ENCODE measurements at regions not wholly inside any gene's neighbourhood (a gene's known extent, or its start where the extent isn't known, plus 50 kb on each side); places are given as distances from the start of the nearest gene placed in this dataset.
A peak's percentile ranks its signal among the peaks of the same experiment; 100 is the strongest.

DNA sequence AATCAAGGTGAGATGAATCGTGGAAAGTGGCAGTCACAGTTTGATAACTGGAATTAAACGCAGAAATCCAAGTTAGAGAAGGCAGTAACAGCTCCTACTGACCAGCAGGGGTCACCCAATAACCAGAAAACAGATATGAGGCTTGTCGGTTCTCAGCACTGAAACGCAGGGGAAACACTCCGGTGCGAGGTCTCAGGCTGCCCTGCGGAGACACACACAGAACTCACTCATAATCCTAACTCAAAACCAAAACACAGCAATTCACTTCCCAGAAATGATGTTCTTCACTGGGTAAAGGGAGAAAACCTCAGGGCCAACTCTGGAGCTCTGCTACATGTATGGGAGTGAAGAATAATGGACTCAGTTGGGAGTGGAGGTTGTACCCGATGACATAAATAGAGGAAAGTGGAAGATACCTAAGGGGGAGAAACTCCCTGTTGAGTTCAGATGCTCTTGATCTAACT lies 384.4 kb downstream of the RAPGEF2 start:
- no peak for TF ChIP-seq EZH2phosphoT487 (IDR thresholded peaks at IDR 0.05; ENCODE audit: low read length)
- peak; percentile 85 for TF ChIP-seq CTCF (IDR thresholded peaks at IDR 0.05; ENCODE audit: low read length)
- H3K4me2 ChIP-seq (ENCODE audit: low read depth, low read length), result peak overlapping the region; percentile 50; the same call in 1 of the 2 replicates
- no peaks in the 10 kb centered on the region for H3K27me3 ChIP-seq (replicated peaks; ENCODE audit: insufficient read depth, low read length)
- no peaks in the 10 kb centered on the region for H3K4me1 ChIP-seq (ENCODE audit: low read length)
- DNase-seq, result peak; percentile 68
- no peaks in the 10 kb centered on the region for H3F3A ChIP-seq (ENCODE audit: insufficient read depth, low read length)
- H3K9me2 ChIP-seq (replicated peaks; ENCODE audit: insufficient read depth, low read length), result no peaks in the 10 kb centered on the region
- H4K20me1 ChIP-seq (ENCODE audit: insufficient read depth, low read length), result no peaks in the 10 kb centered on the region
- H3K36me3 ChIP-seq (replicated peaks; ENCODE audit: insufficient read depth, low read length), result no peaks in the 10 kb centered on the region
- peak overlapping the region; percentile 14; the same call in 1 of the 2 replicates for H3K4me3 ChIP-seq (ENCODE audit: low read length)
- H3K27ac ChIP-seq (ENCODE audit: low read length), result no peak overlapping the region
- H3K9me3 ChIP-seq (replicated peaks; ENCODE audit: insufficient read depth, low read length), result no peaks in the 10 kb centered on the region
- H2AFZ ChIP-seq (ENCODE audit: low read length), result peak overlapping the region; percentile 50
- no peaks in the 10 kb centered on the region for H3K79me2 ChIP-seq (ENCODE audit: low read length)
- no peak overlapping the region for H3K9ac ChIP-seq (ENCODE audit: low read length)

DNA sequence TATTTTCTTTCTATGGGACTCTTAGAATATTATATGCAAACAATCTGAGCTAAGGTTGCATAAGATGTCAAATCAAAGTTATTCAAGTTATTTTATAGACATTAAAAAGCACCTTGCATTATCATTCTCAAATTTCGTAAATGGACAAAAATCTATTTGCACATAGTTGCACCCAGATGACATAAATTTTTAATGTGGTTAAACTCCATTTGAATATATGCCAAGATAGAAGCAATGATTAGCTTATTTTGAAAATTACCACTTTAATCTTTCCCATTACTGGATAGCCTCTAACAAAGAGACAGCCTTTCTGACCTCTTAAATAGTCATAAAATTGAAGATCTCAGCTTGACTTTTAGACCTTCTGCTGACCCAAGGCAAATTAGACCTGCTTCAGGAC lies 386.8 kb downstream of the RAPGEF2 start:
- H4K20me1 ChIP-seq (ENCODE audit: insufficient read depth, low read length), result no peaks in the 10 kb centered on the region
- no peaks in the 10 kb centered on the region for H3K9me2 ChIP-seq (replicated peaks; ENCODE audit: insufficient read depth, low read length)
- H3K27me3 ChIP-seq (replicated peaks; ENCODE audit: insufficient read depth, low read length), result no peaks in the 10 kb centered on the region
- H3K79me2 ChIP-seq (ENCODE audit: low read length), result no peaks in the 10 kb centered on the region
- no peak overlapping the region for H3K4me2 ChIP-seq (ENCODE audit: low read depth, low read length)
- H3K9me3 ChIP-seq (replicated peaks; ENCODE audit: insufficient read depth, low read length), result no peaks in the 10 kb centered on the region
- no peak overlapping the region for H3K27ac ChIP-seq (ENCODE audit: low read length)
- H2AFZ ChIP-seq (ENCODE audit: low read length), result no peak overlapping the region
- H3K4me3 ChIP-seq (ENCODE audit: low read length), result no peak overlapping the region
- DNase-seq, result no peak
- TF ChIP-seq CTCF (IDR thresholded peaks at IDR 0.05; ENCODE audit: low read length) (no peak), EZH2phosphoT487 (IDR thresholded peaks at IDR 0.05; ENCODE audit: low read length) (no peak), EZH2 (optimal IDR thresholded peaks at IDR 0.05; ENCODE audit: low read depth, low read length) (no peak)
- H3K4me1 ChIP-seq (ENCODE audit: low read length), result no peaks in the 10 kb centered on the region
- H3K9ac ChIP-seq (ENCODE audit: low read length), result no peak overlapping the region
- H3F3A ChIP-seq (ENCODE audit: insufficient read depth, low read length), result no peaks in the 10 kb centered on the region
- no peaks in the 10 kb centered on the region for H3K36me3 ChIP-seq (replicated peaks; ENCODE audit: insufficient read depth, low read length)

DNA sequence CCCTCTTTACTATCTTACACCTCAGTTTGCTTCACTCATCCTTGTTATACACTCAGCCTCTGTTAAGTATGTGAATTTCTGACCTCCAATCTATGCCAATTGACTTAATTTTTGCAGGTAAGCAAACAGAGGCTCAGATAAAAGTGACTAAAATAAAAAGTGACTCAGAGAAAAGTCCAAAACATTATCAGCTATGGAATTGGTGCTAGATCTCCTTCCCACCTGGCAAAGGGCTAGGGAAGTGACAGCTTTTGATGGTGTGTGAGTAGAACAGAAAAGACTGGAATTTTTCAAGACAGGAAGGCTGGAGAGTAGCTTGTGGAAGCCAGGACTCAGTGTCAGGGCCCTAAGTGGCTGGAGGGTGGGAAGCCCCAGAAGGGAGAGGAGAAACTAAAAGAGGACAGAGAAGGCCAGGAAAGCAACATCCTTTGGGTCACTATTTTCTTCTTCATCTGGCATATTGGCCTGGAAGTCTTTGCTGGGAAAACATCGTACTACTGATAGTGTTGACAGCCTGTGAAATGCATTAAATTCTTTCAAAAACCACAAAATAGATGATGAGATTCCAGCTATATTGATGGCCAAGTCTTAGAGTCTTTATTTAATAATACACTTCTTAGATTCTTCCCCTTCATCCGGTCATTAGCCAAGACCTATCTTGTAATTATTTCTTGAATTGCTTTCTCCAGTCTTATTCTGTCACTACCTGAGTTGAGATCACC lies 392.8 kb downstream of the RAPGEF2 start:
- Histone ChIP-seq H3K9me3 (replicated peaks; ENCODE audit: insufficient read depth, low read length) (no peaks in the 10 kb centered on the region), H3K9me2 (replicated peaks; ENCODE audit: insufficient read depth, low read length) (no peaks in the 10 kb centered on the region), H3K79me2 (ENCODE audit: low read length) (no peaks in the 10 kb centered on the region), H3K27me3 (replicated peaks; ENCODE audit: insufficient read depth, low read length) (no peaks in the 10 kb centered on the region), H3K4me3 (ENCODE audit: low read length) (no peak overlapping the region), H4K20me1 (ENCODE audit: insufficient read depth, low read length) (no peaks in the 10 kb centered on the region), H3K4me2 (ENCODE audit: low read depth, low read length) (no peak overlapping the region), H3K36me3 (replicated peaks; ENCODE audit: insufficient read depth, low read length) (no peaks in the 10 kb centered on the region), H3K9ac (ENCODE audit: low read length) (no peak overlapping the region), H3K4me1 (ENCODE audit: low read length) (no peaks in the 10 kb centered on the region), H2AFZ (ENCODE audit: low read length) (no peak overlapping the region), H3F3A (ENCODE audit: insufficient read depth, low read length) (no peaks in the 10 kb centered on the region), H3K27ac (ENCODE audit: low read length) (no peak overlapping the region)
- TF ChIP-seq EZH2 (optimal IDR thresholded peaks at IDR 0.05; ENCODE audit: low read depth, low read length), result no peak
- TF ChIP-seq CTCF (IDR thresholded peaks at IDR 0.05; ENCODE audit: low read length), result no peak
- TF ChIP-seq EZH2phosphoT487 (IDR thresholded peaks at IDR 0.05; ENCODE audit: low read length), result no peak
- DNase-seq, result no peak

Measured in MM.1S (cell line).